ENCODE measurements at regions not wholly inside any gene's neighbourhood (a gene's known extent, or its start where the extent isn't known, plus 50 kb on each side); places are given as distances from the start of the nearest gene placed in this dataset.
"Not testable (repeated sequence)": the region's sequence is repeated elsewhere in the genome, so short reads cannot be mapped to it uniquely, and the experiment has no call there.

DNA sequence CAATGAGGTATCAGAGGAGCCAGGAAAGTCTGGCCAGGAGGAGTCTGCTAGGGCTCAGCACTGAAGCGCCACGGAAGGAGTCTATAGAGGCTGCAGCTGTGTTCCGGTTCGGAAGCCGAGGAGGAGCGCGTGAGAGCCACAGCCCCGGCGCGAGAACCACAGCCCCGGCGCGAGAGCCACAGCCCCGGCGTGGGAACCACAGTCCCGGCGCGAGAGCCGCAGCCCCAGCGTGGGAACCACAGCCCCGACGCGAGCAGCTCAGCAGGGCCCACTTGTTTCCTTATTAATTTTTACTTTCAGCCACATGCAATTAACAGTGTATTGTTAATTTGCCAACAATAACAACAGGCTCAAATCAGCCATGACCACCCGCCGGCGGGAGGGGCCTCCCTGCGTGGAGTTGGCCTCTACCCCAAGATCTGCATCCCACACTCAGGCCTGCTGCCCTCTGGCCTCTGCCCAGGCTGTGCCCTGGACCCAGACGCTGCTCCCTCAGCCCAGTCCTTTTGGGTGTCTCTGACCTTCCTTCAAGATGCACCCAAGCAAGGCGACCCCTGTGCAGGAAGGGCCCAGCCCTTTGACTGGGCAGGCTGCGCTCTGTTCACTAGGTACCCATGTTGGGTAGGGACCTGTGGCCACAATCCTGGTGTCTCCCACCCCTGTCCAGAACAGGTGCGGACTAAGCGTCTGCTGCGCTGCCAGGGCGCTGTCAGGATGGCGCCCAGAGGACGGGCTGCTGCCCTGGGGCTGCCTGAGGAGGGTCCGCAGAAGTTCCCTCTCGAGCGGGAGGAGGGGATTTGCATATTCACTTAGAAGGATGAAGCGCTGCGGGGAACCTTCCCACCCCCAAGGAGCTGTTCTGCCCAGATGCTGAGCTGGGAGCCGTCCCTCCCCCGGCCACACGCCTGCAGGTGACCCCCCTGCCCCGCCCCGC, 113.8 kb downstream of the ADRA2C start:
- TF ChIP-seq, protein P1, sequence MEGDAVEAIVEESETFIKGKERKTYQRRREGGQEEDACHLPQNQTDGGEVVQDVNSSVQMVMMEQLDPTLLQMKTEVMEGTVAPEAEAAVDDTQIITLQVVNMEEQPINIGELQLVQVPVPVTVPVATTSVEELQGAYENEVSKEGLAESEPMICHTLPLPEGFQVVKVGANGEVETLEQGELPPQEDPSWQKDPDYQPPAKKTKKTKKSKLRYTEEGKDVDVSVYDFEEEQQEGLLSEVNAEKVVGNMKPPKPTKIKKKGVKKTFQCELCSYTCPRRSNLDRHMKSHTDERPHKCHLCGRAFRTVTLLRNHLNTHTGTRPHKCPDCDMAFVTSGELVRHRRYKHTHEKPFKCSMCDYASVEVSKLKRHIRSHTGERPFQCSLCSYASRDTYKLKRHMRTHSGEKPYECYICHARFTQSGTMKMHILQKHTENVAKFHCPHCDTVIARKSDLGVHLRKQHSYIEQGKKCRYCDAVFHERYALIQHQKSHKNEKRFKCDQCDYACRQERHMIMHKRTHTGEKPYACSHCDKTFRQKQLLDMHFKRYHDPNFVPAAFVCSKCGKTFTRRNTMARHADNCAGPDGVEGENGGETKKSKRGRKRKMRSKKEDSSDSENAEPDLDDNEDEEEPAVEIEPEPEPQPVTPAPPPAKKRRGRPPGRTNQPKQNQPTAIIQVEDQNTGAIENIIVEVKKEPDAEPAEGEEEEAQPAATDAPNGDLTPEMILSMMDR (IDR thresholded peaks at IDR 0.05; ENCODE audit: insufficient read depth, low read length, poor library complexity, severe bottlenecking), result no peak
- no peak for TF ChIP-seq EZH2phosphoT487 (conservative IDR thresholded peaks at IDR 0.05; ENCODE audit: low read length)
- peaks cover 4% of the 10 kb centered on the region; the same call in 1 of the 2 replicates for H3K27me3 ChIP-seq (ENCODE audit: low read length)
- no peak overlapping the region for H3K4me2 ChIP-seq (ENCODE audit: low read depth, low read length, poor library complexity, severe bottlenecking)

DNA sequence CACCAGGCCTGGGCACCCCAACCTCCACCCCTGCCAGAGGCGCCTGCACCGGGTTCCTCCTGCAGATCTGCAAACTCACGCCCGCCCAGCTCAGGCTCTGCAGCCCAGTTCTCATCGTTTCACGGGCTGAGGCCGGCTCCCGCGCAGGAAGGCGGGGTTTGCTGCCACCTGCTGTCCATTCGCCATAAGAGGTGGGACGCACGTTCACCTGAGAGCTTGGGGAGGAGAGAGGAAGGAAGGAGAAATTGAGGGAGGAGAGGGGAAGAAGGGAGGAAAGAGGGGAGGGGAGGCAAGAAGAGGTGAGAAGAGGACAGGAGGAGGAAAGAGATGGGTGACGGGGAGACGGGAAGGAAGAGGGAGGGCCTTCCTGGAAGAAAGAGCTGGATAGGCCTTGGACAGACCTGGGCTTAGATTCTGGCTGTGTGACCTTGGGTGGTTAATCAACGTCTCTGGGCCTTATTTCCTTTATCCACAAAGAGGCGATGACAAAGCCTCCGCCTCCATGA, 114.5 kb downstream of the ADRA2C start:
- Histone ChIP-seq H3K4me3 (ENCODE audit: insufficient read depth, low read length, poor library complexity, severe bottlenecking) (no peak overlapping the region), H3K27ac (ENCODE audit: low read depth, low read length) (no peak overlapping the region), H3K36me3 (ENCODE audit: low read length) (no peaks in the 10 kb centered on the region), H3K79me2 (ENCODE audit: insufficient read depth, low read length) (no peaks in the 10 kb centered on the region), H4K20me1 (ENCODE audit: low read depth, low read length) (no peaks in the 10 kb centered on the region), H3K9me3 (ENCODE audit: insufficient read depth, low read length) (no peaks in the 10 kb centered on the region), H2AFZ (ENCODE audit: low read depth, low read length, severe bottlenecking) (no peak overlapping the region), H3F3A (ENCODE audit: insufficient read depth) (no peaks in the 10 kb centered on the region), H3K4me2 (ENCODE audit: low read depth, low read length, poor library complexity, severe bottlenecking) (no peak overlapping the region), H3K9me2 (replicated peaks; ENCODE audit: insufficient read depth, low read length) (no peaks in the 10 kb centered on the region), H3K9ac (ENCODE audit: low read length) (no peak overlapping the region), H3K27me3 (ENCODE audit: low read length) (peaks cover 4% of the 10 kb centered on the region; the same call in 1 of the 2 replicates)
- TF ChIP-seq, protein P1 (IDR thresholded peaks at IDR 0.05; ENCODE audit: insufficient read depth, low read length, poor library complexity, severe bottlenecking), result peak; percentile 78
- no peak for TF ChIP-seq EZH2phosphoT487 (conservative IDR thresholded peaks at IDR 0.05; ENCODE audit: low read length)

More for the DNA sequence above, 113.8 kb downstream of the ADRA2C start:
- Histone ChIP-seq H2AFZ (ENCODE audit: low read depth, low read length, severe bottlenecking) (no peak overlapping the region), H3K9me3 (ENCODE audit: insufficient read depth, low read length) (no peaks in the 10 kb centered on the region), H3K36me3 (ENCODE audit: low read length) (no peaks in the 10 kb centered on the region), H3F3A (ENCODE audit: insufficient read depth) (no peaks in the 10 kb centered on the region), H3K9me2 (replicated peaks; ENCODE audit: insufficient read depth, low read length) (no peaks in the 10 kb centered on the region), H3K27ac (ENCODE audit: low read depth, low read length) (no peak overlapping the region), H4K20me1 (ENCODE audit: low read depth, low read length) (no peaks in the 10 kb centered on the region), H3K4me3 (ENCODE audit: insufficient read depth, low read length, poor library complexity, severe bottlenecking) (no peak overlapping the region), H3K79me2 (ENCODE audit: insufficient read depth, low read length) (no peaks in the 10 kb centered on the region), H3K9ac (ENCODE audit: low read length) (no peak overlapping the region)

GRCh38 chr4:3882316-3882885, 116.2 kb downstream of the ADRA2C start:
- H4K20me1 ChIP-seq (ENCODE audit: low read depth, low read length); H3K27ac ChIP-seq (ENCODE audit: low read depth, low read length); H3F3A ChIP-seq (ENCODE audit: insufficient read depth); H3K9ac ChIP-seq (ENCODE audit: low read length); H3K9me2 ChIP-seq (replicated peaks; ENCODE audit: insufficient read depth, low read length); H2AFZ ChIP-seq (ENCODE audit: low read depth, low read length, severe bottlenecking); H3K9me3 ChIP-seq (ENCODE audit: insufficient read depth, low read length); H3K36me3 ChIP-seq (ENCODE audit: low read length); H3K4me2 ChIP-seq (ENCODE audit: low read depth, low read length, poor library complexity, severe bottlenecking); H3K79me2 ChIP-seq (ENCODE audit: insufficient read depth, low read length); H3K4me3 ChIP-seq (ENCODE audit: insufficient read depth, low read length, poor library complexity, severe bottlenecking); H3K27me3 ChIP-seq (ENCODE audit: low read length): not testable (repeated sequence)

DNA sequence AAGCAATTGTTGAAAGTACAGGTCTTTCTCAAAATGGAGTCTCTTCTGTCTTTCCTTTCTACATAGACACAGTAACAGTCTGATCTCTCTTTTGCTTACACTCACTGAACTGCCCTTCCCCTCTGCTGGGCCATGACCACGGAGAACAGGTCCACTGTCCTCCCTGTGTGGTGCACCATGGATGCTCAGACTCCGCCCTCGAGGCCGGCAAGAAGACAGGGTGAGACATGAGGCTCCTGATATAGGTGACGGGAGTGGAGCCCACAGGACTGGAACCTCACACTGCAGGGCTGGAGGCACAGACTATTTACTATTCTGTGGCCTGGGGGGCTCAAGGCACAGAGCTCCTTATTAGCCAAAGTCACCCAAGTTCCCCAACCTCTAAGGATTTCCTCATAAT, 118.1 kb downstream of the ADRA2C start:
- H3K79me2 ChIP-seq (ENCODE audit: insufficient read depth, low read length); H3K9ac ChIP-seq (ENCODE audit: low read length); H3K27ac ChIP-seq (ENCODE audit: low read depth, low read length); H3K9me2 ChIP-seq (replicated peaks; ENCODE audit: insufficient read depth, low read length); H3F3A ChIP-seq (ENCODE audit: insufficient read depth); H2AFZ ChIP-seq (ENCODE audit: low read depth, low read length, severe bottlenecking); H3K36me3 ChIP-seq (ENCODE audit: low read length); H3K27me3 ChIP-seq (ENCODE audit: low read length); H3K4me2 ChIP-seq (ENCODE audit: low read depth, low read length, poor library complexity, severe bottlenecking); H4K20me1 ChIP-seq (ENCODE audit: low read depth, low read length); H3K9me3 ChIP-seq (ENCODE audit: insufficient read depth, low read length); H3K4me3 ChIP-seq (ENCODE audit: insufficient read depth, low read length, poor library complexity, severe bottlenecking): not testable (repeated sequence)

GRCh38 chr4:3893590-3893989, 127.4 kb downstream of the ADRA2C start:
- H4K20me1 ChIP-seq (ENCODE audit: low read depth, low read length); H3F3A ChIP-seq (ENCODE audit: insufficient read depth); H3K79me2 ChIP-seq (ENCODE audit: insufficient read depth, low read length); H3K36me3 ChIP-seq (ENCODE audit: low read length); H3K4me2 ChIP-seq (ENCODE audit: low read depth, low read length, poor library complexity, severe bottlenecking); H3K27me3 ChIP-seq (ENCODE audit: low read length); H2AFZ ChIP-seq (ENCODE audit: low read depth, low read length, severe bottlenecking); H3K9me2 ChIP-seq (replicated peaks; ENCODE audit: insufficient read depth, low read length); H3K9me3 ChIP-seq (ENCODE audit: insufficient read depth, low read length); H3K27ac ChIP-seq (ENCODE audit: low read depth, low read length); H3K9ac ChIP-seq (ENCODE audit: low read length); H3K4me3 ChIP-seq (ENCODE audit: insufficient read depth, low read length, poor library complexity, severe bottlenecking): not testable (repeated sequence)
